ENCODE measurements at regions not wholly inside any gene's neighbourhood (a gene's known extent, or its start where the extent isn't known, plus 50 kb on each side); places are given as distances from the start of the nearest gene placed in this dataset.

DNA sequence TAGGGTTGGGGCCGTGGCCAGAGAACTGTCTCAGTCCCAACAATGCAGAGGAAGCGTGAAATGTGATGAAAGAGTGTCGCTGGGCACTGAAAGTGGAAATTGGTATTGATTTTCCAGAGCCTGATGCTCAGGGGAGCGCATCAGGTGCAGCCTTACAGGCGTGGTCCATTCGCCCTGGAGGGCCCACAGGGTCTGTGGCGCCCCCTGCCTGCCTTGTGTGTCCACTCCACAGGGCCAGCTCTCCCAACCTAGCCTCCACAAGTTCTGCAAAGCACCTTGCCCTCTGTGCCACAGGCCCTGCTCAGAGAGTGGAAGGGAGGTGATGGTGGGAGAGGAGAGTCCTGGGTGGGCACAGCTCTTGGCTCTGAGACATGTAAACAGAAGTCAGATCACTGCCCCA, 54.9 kb upstream of the LMO1 start:
- TF ChIP-seq, protein P1, sequence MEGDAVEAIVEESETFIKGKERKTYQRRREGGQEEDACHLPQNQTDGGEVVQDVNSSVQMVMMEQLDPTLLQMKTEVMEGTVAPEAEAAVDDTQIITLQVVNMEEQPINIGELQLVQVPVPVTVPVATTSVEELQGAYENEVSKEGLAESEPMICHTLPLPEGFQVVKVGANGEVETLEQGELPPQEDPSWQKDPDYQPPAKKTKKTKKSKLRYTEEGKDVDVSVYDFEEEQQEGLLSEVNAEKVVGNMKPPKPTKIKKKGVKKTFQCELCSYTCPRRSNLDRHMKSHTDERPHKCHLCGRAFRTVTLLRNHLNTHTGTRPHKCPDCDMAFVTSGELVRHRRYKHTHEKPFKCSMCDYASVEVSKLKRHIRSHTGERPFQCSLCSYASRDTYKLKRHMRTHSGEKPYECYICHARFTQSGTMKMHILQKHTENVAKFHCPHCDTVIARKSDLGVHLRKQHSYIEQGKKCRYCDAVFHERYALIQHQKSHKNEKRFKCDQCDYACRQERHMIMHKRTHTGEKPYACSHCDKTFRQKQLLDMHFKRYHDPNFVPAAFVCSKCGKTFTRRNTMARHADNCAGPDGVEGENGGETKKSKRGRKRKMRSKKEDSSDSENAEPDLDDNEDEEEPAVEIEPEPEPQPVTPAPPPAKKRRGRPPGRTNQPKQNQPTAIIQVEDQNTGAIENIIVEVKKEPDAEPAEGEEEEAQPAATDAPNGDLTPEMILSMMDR (IDR thresholded peaks at IDR 0.05; ENCODE audit: extremely low read depth in 1 of 2, insufficient read depth in 1 of 2, low read depth in 1 of 2, low read length in 2 of 2), result peak; percentile 17 to 42
- no peak for TF ChIP-seq POLR2A (IDR thresholded peaks at IDR 0.05; ENCODE audit: low read depth, low read length)
- no peak for TF ChIP-seq EZH2 (IDR thresholded peaks at IDR 0.05; ENCODE audit: borderline replicate concordance, low read depth, low read length, severe bottlenecking)
- TF ChIP-seq MYC (IDR thresholded peaks at IDR 0.05; ENCODE audit: low read depth, low read length), result no peak
- no peak for TF ChIP-seq POLR2AphosphoS5 (IDR thresholded peaks at IDR 0.05; ENCODE audit: insufficient read depth, low read depth, low read length)
